HG03342 (cell line): ENCODE measurements at regions not wholly inside any gene's neighbourhood (a gene's known extent, or its start where the extent isn't known, plus 50 kb on each side); places are given as distances from the start of the nearest gene placed in this dataset.

Experiments used
- ATAC-seq: cut with Tn5 transposase; IDR thresholded peaks from one replicate; pipeline ENCODE4 v1.9.1; 2021; ENCODE audit warnings: mild to moderate bottlenecking, moderate library complexity; ENCODE audit not compliant: unreplicated experiment

DNA sequence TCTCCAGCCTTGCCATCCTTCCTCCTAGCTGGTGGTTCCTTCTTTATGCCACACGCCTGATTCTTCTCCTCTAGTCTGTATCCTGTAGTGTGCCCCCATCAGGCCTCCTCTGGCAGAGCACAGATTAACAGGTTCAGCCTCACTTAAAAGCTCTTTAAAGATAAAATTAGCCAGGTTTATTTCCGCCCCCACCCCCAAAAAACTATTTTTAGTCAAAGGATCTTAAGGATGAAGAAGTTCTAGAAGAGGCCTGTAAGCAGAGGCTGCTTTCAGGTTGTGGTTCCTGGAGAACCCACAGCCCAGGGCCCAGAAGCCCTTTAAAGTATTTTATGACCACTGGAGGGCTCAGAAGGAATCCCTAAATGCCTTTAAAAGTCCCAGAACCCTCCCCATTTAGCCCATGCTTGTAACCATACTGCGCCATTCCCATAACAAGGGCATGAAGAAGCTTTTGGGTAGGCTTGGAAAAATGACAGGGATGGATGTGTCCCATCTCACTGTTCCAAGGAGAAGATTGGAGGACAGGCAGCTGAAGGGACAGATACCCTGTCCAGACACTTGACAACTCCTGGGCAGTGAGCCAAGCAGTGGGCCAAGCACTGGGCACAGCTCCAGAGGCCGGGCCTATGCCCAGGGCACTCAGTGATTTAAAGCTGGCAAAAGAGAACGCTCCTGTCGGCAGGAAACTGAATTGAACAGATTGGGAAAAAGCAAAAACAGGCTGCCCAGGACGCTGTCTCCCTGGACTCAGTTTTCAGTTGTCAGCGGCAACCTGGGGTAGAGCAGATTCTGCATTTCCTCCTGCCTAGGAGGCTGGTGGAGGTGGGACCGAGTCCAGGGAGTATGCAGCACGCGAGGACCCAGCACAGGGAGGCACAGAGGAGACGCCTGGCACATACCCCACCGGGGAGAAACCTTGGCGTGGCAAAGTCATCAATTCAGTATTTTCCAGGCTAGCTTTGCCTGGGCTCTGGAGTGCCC is 106.3 kb upstream of the SSBP2 start:
- ATAC-seq: no peak

DNA sequence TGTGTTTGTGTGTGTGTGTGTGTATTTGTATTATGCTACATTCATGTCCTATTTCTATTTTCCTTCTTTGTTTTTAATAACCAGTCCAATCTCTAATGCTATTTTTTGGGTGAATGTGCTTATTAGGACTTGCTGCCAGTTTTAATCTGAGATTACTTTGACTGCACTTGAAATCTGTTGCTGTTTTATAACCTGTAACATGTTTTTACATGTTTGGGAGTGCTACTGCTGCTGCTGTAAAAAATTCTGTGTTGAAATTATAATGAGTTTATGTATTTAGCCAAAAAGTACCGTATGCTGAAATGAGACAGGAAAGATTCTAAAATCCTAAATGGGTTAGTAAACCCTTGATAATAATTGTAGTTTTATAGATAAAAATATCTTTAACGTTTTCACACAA is 104.7 kb upstream of the SSBP2 start:
- ATAC-seq: no peak

DNA sequence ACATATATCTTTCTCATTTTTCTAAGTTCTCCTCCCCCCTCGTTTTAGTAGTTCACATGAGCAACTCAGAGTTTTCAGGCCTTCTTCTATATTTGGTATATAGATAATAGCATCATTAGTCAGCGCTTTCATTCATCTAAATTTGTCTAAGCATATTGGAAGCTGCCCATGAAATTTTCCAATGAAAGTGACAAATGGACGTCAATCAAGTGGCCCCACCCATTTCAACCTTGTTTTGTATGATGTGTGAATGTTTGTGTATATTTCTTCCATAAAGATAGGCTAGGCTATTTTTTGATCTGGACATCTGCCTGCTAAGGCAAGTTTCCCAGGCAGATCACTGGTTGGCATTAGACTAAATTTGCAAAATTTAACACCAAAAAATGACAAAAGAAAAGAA is 104.0 kb upstream of the SSBP2 start:
- ATAC-seq: no peak

DNA sequence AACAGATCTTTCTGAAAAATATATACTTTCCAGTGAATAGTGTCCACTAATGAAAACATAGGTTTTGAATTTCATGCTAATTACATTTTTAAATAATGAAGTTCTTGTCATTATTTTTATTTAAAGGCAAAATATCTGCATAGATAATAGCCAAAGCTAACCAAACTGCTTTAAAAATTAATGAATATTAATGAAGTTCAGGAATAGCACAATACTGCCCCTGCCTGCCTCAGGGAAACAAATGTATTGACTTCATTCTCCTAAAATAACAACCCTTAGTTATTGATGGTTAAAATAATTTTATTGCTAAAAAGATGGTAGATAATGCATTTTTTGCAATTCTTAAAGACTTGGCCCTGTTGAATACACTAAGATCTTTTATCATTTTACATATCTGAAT is 103.6 kb upstream of the SSBP2 start:
- no peak for ATAC-seq

DNA sequence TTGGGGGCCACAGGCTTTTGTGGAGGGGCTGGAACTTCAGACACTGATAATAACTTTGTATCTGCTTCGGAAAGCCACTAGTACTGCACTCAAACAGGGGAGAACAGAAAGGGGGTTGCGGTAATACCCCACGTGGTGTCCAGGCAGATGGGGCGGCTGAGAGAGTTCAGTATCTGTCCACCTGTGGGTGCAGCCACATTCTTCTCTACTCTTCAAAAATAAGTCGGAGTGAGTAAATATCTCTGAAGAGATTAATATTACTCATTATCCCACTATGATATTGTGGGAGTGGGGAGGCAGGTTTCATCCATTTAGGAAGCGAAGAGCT is 102.1 kb upstream of the SSBP2 start:
- ATAC-seq: no peak

DNA sequence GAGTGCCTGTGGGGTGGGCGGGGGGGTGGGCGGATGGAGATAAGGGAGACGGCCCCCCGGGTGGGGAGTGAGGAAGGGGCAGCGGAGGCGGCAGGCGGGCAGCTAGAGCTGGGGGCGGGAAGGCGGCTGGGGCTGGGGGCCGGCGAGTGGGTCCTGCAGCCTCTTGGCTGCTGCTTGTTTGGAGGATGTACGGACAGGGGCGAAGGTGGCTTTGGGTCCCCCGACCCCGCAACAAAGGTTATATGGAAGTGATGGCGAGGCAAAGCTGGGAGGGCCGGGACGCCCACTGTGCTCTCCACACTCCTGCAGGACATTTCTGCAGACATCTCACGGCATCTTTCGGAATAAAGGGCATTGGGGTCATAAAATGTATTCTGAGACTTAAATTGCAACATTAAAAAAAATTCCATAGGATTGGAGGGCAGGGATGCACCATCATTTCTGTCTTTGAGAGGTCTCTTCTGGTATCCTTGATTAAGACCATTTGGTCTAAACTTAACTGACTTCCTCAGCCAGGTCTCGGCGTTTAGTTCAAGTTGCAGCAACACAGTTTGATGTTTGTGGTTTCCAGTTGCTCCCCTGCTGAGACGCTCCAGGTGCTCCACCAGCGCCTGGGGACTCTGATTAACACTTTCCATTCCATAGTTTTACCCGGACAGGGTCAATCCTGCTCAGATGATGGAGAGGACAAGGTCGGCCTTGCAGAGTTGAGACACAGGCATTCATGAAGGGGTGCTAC is 101.6 kb upstream of the SSBP2 start:
- no peak for ATAC-seq

DNA sequence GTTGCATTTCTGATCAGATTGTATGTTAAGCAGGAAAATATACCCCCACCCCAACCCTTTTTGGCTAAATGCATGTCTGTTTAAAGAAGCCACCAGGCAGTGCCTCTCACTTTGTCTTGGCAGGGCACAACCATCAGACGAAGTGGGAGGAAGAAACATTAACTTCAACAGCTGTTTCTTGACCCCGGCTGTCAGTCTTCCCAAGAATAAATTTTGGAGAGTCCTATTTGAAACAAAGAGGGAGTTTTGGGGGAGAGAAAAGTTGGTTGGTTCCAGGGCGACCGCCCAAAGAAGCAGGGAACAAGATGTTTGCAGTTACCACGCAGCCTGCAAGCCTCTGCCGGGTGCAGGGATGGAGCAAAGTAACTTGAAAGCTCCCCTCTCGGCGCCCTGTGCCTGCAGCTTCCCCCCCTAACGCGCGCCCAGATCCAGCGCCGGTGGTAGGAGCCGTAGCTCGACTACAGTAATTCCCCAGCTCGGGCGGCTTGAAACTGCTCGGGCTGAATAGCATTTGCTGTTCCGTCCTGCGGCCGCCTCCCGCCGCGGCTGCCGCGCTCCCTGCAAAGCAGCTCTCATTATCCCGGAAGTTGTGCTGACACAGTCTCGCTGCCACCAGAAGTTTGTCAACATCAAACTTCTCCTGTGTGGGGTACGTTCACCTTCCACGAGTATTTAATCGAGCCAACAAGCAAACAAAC is 100.7 kb upstream of the SSBP2 start:
- ATAC-seq: peak; percentile 75

DNA sequence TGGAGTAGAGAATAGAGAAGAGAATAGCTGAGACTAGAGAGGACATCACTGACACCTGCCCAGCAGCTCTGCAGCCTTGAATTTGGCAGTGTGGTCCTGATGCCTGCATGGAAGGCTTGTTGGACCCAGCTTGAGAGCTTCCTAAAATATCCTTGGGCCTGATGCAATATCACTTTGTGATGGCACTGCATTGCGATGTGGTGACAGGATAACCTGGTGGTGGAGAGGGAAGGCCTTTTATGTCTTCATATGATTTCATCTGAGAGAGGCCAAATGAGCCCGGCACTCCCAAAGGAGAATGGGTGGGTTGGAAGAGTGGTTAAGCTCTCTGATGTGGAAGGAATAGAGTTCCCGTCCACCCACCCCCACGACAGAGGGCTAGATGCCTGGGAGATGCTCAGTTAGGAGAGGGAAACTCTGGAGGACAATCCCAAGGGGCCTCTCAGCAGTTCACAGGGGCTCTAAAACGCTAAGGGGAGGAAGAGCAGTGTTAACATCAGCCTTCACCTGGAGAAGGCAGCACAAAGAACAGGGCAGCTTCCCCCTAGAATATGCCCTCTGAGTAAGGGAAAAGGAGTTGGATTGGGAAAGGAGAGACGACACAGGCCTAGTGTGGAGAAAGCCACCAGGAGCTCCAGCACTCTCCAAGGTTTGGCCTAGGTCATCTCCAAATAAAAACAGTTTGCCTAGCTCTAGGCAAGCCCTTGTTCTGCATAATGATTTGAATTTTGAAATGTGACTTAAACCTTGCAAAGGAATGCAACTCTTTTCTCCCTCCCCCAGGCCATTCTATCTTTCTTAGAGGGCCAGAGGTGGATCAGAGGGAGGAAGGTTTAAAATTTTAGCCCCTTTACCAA is 99.8 kb upstream of the SSBP2 start:
- no peak for ATAC-seq

DNA sequence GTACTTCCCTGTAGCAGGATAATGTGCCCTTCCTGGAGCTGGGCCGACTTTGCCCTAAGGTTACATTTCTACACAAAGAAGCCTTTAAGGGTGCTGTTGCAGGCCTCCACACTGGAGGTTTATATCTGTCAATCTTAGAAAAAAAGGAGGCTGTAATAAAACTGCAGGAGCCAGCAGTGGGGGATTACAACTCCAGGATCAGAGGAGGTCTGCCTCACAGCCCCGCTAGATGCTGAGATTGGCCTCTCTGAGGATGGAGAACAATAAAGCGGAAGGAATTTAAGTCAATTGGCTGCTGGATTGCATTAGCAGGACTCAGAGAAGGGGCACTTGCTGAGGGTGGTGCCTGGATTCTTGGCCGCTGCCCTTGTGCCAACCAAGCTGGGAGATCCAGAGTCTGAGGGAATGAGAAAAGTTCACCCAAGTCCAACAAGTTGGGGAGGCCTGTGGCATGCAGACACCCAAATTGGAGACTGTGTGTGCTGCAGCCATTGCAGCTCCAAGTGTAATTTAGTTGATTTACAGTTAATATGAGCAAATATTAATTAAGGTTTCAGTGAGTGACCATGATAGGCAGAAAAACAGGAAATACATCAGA is 99.0 kb upstream of the SSBP2 start:
- ATAC-seq: no peak

DNA sequence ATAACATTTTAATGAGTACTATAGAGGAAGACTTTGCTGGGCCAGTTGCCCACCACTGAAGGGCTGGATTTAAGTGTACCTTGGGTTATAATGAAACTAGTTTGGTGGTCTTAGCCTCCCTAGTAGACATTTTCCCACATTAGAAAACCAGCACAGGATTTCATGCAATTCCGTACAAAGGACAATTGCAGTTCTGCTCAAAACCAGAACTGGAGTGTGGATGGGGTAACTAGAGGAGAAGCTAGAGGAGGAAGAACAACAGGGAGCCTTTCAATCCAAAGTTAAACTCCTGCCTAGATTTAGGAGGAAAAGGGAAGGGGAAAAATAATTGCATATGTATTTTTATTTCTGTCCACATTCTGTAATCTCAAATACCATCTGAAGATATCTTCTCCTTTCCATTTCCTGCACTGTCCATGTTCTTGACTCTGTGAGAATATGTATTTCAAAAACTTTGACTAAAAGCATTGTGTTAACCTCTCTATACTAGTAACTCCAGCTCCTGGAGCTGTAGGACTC is 97.5 kb upstream of the SSBP2 start:
- no peak for ATAC-seq

DNA sequence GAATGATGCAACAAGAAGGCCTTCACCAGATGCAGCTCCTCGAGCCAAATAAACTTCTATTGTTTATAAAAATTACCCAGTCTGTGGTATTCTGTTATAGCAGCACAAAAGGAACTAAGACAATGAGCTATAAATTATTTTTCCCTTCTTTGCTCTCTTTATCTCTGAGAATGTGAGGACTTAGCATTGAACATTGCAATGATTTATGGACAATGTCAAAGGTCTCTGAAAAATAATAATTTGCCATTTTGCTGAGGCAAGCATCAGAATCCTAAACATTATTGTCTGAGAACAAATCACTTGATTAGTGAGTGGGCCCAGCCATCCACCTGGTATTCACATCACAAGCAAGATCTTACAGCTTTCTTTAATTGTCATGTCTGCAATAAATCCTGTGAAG is 95.4 kb upstream of the SSBP2 start:
- ATAC-seq: no peak

DNA sequence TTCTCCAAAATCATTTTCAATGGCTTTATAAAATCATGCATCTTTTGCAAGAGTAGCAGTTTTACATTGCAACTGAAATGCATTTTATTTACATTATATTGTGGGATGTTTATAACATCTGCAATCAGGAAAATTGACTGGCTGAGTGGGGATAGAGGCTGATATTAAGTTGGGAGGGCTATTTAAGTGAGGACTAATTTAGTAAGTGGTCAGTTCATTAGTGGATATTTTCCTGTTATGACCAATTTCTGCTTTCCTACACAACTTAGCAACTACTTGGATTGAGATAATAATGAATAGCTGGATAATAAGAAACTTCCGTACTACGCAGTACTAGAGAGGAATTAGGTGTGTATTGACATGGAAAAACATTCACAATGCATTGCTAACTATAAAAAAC is 92.9 kb upstream of the SSBP2 start:
- no peak for ATAC-seq

DNA sequence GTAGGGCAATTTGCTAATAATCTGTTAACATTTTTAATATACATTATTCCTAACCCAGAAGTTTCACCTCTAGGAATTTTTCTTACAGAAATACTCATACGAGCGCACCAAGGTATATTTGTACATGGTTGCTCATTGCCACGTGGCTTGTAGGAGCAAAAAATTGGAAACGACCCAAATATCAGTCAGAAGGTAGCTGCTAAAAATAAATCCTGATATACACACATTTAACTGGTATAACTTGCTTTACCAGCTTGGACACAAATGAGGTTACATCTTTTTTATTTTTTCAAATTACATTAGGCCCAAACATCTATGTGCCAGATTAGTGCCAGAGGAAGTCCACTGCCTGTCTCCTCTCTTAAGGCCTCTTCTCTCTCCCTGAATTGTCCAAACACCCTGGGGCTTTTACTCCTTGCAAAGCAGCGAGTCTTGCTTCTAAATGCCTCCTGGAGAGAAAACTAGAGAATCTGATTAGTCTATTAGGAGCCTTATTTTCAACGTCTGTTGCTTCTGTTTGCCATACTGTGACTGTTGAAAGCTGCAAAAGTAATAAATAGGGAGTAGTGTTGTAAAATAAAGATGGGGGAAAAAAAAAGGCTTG is 92.0 kb upstream of the SSBP2 start:
- no peak for ATAC-seq

DNA sequence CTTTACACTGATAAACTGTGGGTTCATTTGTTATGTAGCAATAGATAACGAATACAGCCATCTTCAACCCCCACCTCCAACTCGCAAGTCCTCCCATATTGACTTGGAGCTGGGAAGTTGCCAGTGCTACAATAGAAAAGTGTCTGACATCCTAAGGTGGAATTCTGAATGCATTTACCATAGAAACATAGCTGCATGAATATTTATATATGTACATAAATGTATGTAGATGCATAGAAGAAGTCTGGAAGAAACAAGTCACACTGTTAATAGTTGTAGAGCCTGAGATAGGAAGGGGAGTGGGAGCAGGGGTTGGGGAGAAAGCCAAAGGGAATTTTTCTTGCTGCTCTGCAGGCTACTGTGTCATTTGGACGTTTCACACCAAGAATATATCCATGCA is 88.1 kb upstream of the SSBP2 start:
- ATAC-seq: no peak

DNA sequence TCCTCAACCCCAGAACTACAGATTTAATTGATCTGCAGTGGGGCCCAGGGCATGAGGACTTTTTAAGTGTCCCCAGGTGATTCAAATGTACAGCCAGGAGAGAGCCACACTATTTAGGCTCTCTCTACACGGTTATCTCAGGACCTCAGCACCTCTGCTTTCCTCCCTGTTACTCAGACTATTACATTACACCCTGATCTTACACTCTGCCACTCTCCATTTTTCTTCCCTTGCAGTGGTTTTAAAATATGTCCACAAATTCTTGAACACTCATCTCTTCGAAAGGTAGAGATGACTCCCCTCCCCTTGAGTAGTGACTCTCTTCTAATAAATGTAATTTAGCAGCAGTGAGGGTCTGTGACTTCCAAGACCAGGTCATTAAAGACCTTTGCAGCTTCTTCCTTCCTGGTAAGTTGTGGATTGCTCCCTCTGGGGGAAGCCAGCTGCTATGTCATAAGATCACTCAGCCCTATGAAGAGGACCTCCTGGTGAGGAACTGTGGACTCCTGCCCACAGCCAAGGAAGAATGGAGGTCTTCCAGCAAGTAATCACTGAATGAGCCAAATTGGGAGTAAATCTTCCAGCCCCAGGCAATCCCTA is 87.5 kb upstream of the SSBP2 start:
- ATAC-seq: peak; percentile 66

DNA sequence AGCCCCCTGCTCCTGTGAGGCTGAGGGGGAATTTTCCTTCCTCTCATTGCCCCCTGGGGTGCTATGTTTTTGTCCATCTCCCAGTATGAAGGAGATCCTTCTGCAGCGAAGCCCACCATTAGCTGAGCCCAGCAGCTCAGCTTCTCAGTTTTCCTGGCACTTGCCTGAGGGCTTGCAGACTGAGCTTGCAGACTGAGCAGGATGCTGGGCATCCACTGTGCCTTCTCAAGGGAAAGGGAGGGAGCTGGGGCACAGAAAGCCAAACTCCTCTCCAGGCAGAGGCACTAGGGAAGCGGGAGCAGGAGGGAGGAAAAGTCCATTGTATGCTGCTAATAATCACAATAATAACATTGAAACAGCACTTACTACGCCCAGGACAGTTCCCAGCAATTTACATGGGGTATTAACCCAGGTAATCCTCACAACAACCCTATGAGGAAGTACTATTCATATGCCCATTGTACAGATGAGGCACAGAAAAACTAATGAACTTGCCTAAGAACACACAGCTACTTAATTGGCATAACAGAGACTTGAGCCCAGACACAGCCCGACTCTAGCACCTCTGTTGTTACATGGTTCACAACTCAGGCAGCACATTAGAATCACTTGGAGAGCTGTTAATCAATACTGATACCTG is 86.9 kb upstream of the SSBP2 start:
- ATAC-seq: no peak

DNA sequence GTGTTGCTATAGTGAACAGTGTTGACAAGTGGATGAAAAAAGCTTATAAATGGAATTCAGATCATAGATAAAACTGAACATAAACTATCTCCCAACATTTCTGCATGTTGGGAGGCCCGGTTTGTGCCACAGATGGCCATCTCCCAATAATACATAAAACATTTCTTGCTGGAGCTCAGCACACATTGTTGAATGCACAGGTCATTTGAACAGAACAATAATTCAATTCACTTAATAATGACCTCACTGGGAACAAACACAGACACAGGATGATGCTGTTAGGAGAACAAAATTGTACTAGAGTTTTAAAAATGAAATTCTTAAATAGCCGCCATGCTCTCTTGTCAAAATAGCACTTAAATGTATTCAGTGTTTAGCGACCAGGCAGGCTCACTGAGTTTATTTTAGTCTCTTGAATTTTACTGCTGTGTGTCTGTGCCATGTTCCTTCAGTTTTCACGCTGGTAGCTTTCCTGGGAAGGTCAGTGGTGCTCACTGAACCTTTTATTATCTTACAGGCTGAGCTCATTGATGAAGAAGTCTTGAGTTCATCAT is 85.0 kb upstream of the SSBP2 start:
- no peak for ATAC-seq

DNA sequence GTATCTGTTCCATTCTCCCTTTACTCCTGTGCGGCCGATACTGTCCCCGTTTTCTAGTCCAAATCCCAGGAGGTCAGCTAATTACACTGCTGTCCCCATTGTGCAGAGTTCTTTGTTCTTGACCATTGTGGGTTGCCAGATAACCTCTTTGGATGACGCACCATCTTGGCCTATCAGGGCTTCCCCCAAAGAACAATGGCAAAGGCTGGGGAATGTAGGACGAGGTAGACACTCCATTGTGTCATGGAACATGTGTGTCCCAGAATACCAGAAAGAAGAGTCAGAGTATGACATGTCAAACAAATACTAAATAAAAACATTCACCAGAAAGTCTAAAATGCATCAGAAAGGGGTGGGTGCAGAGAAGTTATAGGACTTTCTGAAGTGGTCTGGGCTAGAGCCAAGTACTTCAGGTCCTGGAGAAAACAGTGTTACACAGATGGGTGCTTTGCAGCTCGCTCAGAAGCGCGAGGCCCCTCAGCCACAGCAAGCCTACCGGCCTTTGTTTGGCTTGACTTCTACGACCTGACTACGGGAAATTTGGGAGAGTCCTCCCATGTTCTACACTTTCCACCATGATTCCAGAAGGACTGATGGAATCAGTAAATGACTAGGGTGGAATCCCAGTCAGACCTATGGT is 83.2 kb upstream of the SSBP2 start:
- no peak for ATAC-seq
